Stomach (tissue), 4 donors: ENCODE measurements at regions not wholly inside any gene's neighbourhood (a gene's known extent, or its start where the extent isn't known, plus 50 kb on each side); places are given as distances from the start of the nearest gene placed in this dataset.

Experiments used
- EP300 ChIP-seq: sonication (generic); formaldehyde crosslinking; IDR thresholded peaks from one replicate; pipeline ENCODE4 v1.6.1; 2017; ENCODE audit warnings: antibody characterized with exemption
- POLR2A ChIP-seq, 4 donors: fragments of 450-650 bp; IDR thresholded peaks; one replicate each; pipeline ENCODE4 v1.6.1; 2016; ENCODE audit warnings: antibody characterized with exemption in 4 of 4, control low read depth in 2 of 4, mild to moderate bottlenecking in 1 of 4, moderate library complexity in 1 of 4
- POLR2AphosphoS5 ChIP-seq, 3 donors: sonication (generic); formaldehyde crosslinking; IDR thresholded peaks; one replicate each; pipeline ENCODE4 v1.6.1; 2016; ENCODE audit warnings: antibody characterized with exemption in 3 of 3
- TF ChIP-seq, protein P1 (sequence below), 7 experiments: fragments of 450-650 bp in 4 of 7; fragments of 200-600 bp in 3 of 7; sonication (generic) in 3 of 7; IDR thresholded peaks; one replicate each; pipeline ENCODE4 v1.5.1; 2016 to 2019; ENCODE audit warnings: antibody characterized with exemption in 7 of 7, control low read depth in 2 of 7, mild to moderate bottlenecking in 1 of 7

DNA sequence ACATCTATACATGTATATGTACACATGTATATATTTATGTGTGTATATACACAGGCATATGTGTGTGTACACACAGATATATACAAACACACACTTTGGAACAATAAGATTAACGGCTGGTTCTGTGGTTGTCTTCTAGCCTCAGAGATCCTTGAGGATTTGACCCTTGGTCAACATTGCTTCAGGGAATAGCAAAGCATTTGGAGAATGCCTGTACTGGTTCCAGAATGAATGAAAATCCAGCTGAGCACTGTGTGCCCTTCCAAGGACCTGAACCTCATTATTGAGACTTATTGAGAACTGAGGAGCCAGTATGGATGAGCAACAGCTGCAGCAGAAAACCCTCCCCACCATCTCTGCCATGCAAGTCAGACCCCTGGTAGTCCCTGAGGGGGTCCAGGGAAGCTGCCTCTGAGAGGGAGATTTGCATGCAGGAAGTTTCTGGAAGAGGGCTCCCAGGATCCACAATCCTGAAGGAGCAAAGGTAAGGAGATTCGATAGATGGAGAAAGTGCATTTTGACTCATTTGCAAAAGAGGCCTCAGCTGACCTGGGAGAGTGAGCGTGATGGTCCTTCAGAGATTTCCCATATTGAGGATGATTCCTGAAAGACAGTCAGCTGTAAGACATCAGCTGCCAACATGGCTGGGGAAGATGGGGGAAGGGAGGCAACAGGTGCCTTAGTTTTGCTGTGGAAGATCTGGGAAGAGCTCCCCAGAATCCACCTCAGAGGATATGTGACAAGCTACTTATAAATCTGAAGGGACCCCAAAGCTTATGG, 166.6 kb upstream of the NCKAP5 start:
- TF ChIP-seq, protein P1, sequence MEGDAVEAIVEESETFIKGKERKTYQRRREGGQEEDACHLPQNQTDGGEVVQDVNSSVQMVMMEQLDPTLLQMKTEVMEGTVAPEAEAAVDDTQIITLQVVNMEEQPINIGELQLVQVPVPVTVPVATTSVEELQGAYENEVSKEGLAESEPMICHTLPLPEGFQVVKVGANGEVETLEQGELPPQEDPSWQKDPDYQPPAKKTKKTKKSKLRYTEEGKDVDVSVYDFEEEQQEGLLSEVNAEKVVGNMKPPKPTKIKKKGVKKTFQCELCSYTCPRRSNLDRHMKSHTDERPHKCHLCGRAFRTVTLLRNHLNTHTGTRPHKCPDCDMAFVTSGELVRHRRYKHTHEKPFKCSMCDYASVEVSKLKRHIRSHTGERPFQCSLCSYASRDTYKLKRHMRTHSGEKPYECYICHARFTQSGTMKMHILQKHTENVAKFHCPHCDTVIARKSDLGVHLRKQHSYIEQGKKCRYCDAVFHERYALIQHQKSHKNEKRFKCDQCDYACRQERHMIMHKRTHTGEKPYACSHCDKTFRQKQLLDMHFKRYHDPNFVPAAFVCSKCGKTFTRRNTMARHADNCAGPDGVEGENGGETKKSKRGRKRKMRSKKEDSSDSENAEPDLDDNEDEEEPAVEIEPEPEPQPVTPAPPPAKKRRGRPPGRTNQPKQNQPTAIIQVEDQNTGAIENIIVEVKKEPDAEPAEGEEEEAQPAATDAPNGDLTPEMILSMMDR (IDR thresholded peaks at IDR 0.05) = no peak
- no peak for TF ChIP-seq POLR2A (IDR thresholded peaks at IDR 0.05)
- no peak for TF ChIP-seq POLR2AphosphoS5 (IDR thresholded peaks at IDR 0.05)
- no peak for TF ChIP-seq EP300
